ENCODE measurements at regions not wholly inside any gene's neighbourhood (a gene's known extent, or its start where the extent isn't known, plus 50 kb on each side); places are given as distances from the start of the nearest gene placed in this dataset.

DNA sequence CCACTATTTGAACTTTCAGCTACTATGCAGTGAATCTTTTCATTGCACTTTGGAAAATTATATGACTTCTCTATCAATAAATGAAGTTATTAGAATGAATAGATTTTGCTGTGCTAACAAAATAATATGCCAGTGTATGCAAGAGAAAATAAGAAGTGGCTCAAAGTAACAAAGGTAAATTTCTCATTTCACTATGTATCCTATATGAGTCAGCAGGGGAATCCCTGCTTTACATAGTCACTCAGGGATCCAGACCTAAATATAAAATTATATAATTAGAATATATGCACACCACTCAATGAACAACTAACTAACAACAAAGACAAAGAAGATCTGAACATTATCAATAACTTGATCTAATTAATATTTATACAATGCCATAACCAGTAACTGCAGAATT is 390.8 kb upstream of the IRAK1BP1 start:
- Histone ChIP-seq H4K20me1 (replicated peaks; ENCODE audit: control insufficient read depth, insufficient read depth, low read length) (no peaks in the 10 kb centered on the region), H2AFZ (ENCODE audit: low read depth, low read length) (no peak overlapping the region), H3K9ac (ENCODE audit: insufficient read depth in 1 of 2, low read depth in 2 of 2, low read length in 2 of 2) (no peak overlapping the region), H3K9me1 (ENCODE audit: control insufficient read depth, insufficient read depth, low read length) (no peaks in the 10 kb centered on the region), H3K27me3 (ENCODE audit: control insufficient read depth in 2 of 2, insufficient read depth in 2 of 2, low read length in 2 of 2) (no peaks in the 10 kb centered on the region), H3K36me3 (ENCODE audit: control insufficient read depth, insufficient read depth, low read length) (no peaks in the 10 kb centered on the region), H3K27ac (ENCODE audit: extremely low read depth, low read depth, low read length) (no peak overlapping the region), H3K4me3 (no peak overlapping the region), H3K79me2 (ENCODE audit: control insufficient read depth, insufficient read depth, low read length) (no peaks in the 10 kb centered on the region), H3K9me3 (replicated peaks; ENCODE audit: control insufficient read depth, insufficient read depth, low read depth, low read length) (no peaks in the 10 kb centered on the region; the same call in 1 of the 2 replicates), H3K4me1 (replicated peaks in 1 of 2; ENCODE audit: control insufficient read depth in 2 of 2, insufficient read depth in 2 of 2, low read length in 2 of 2) (no peaks in the 10 kb centered on the region), H3K4me2 (ENCODE audit: insufficient read depth, low read length) (no peak overlapping the region)
- DNase-seq (ENCODE audit: extremely low read depth in 1 of 4, low spot score in 3 of 4) (no peak), ATAC-seq (no peak), FAIRE-seq (no peak)
- in situ Hi-C loops (cut with MboI) (no loop called here), intact Hi-C loops (cut with micrococcal nuclease) (no loop called here)
- no TSS peak for BruUV-seq (replicated peaks)
- TF ChIP-seq CEBPB (tag; IDR thresholded peaks at IDR 0.05) (no peak), ZNF224 (CRISPR knock-in tag; IDR thresholded peaks at IDR 0.05) (no peak), OTX1 (CRISPR knock-in tag; IDR thresholded peaks at IDR 0.05) (no peak), SMARCA4 (IDR thresholded peaks at IDR 0.05) (no peak), CBX3 (IDR thresholded peaks at IDR 0.05; ENCODE audit: borderline replicate concordance in 1 of 2, low read length in 2 of 2) (no peak), ZNF347 (CRISPR knock-in tag; IDR thresholded peaks at IDR 0.05; ENCODE audit: low read depth) (no peak), ZKSCAN1 (IDR thresholded peaks at IDR 0.05; ENCODE audit: low read depth, low read length) (no peak)
- TF ChIP-seq, protein P1, sequence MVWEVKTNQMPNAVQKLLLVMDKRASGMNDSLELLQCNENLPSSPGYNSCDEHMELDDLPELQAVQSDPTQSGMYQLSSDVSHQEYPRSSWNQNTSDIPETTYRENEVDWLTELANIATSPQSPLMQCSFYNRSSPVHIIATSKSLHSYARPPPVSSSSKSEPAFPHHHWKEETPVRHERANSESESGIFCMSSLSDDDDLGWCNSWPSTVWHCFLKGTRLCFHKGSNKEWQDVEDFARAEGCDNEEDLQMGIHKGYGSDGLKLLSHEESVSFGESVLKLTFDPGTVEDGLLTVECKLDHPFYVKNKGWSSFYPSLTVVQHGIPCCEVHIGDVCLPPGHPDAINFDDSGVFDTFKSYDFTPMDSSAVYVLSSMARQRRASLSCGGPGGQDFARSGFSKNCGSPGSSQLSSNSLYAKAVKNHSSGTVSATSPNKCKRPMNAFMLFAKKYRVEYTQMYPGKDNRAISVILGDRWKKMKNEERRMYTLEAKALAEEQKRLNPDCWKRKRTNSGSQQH (CRISPR knock-in tag; IDR thresholded peaks at IDR 0.05): no peak
- TF ChIP-seq, protein P2, sequence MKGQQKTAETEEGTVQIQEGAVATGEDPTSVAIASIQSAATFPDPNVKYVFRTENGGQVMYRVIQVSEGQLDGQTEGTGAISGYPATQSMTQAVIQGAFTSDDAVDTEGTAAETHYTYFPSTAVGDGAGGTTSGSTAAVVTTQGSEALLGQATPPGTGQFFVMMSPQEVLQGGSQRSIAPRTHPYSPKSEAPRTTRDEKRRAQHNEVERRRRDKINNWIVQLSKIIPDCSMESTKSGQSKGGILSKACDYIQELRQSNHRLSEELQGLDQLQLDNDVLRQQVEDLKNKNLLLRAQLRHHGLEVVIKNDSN (CRISPR knock-in tag; IDR thresholded peaks at IDR 0.05): no peak
- POLR2A ChIA-PET: no interaction called here
- CTCF ChIA-PET (ENCODE audit: low intra/inter-chr PET ratio): no interaction called here

All from K562 (cell line).